GM21381 (cell line): ENCODE measurements at regions not wholly inside any gene's neighbourhood (a gene's known extent, or its start where the extent isn't known, plus 50 kb on each side); places are given as distances from the start of the nearest gene placed in this dataset.

Experiments
- ATAC-seq: cut with Tn5 transposase; IDR thresholded peaks from one replicate; pipeline ENCODE4 v1.9.1; 2021; ENCODE audit warnings: mild to moderate bottlenecking, moderate library complexity; ENCODE audit not compliant: unreplicated experiment

DNA sequence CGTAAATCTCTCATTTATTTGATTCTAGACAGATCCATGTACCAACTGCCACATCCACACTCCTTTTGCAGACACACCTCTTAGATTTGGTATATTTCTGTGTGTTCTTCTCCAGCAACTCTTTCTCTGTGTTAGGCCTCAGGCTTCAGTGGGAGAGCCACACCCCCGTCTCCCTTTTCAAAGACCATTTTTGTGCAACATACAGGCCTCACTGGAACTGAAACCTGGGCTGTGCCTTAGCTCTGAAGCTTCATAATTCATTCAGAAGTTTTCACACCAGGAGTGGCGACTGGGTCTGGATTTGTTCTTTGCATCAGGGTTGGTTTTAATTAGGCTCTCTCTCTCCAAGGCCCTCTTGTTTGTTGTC lies 170.2 kb downstream of the THBS2 start:
- no peak for ATAC-seq

DNA sequence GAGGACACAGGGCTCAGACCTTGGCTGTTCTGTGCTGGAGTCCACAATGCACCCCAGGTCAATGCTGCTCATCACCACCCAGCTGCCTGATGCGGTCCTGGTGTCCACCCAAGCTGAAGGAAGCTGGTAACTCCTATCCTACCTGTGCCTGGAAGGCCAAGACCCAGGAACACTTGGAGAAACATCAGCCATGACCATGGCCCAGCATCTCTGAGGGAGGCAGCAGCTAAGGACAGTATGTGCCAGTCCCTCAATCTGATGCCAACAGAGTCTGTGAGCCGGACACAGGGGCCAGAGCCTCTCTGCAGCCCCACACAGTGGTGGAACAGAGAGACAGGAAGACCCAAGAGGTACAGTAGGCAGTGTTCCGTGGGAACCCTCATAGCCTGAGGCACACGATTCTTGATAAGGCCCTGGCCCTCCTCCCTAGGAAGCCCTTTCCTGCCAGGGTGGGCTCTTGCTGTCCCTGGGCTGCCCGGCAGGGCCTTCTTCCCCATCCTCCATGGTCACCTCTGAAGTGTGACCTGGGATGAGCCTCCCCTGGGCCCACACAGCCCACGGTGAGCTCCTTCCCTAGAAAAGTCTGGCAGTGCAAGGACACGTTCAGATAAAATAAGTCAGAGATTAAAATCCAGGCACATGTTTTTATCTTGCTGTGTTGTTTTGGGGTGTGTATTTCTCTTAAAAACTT lies 170.7 kb downstream of the THBS2 start:
- ATAC-seq: no peak

DNA sequence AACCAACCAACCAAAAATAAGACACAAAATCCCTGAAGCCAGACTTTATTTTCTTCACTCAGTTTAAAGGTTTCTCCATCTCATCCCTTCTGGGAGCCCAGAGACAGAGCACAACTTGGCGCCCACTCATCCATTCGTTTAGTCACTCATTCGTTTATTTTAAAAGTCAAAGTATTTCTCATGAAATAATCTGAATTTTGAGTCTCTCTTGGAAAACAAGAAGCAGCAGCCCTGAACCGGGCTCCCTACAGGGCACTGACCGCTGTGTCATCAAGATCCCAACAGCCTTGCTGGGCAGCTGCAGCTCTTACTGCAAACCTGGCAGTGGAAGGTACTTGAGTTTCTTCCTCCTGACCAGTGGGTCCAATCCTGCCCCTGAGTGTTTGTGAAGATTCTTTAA lies 171.6 kb downstream of the THBS2 start:
- no peak for ATAC-seq

DNA sequence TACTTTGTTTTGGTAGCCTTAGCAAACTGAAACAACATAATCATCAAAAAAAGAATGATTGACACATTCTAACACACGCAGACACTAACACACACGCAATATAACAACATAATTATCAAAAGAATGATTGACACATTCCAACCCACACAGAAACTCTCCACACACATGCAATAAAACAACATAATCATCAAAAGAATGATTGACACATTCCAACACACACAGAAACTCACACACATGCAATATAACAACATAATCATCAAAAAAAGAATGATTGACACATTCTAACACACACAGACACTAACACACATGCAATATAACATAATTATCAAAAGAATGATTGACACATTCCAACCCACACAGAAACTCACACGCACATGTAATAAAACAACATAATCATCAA lies 172.4 kb downstream of the THBS2 start:
- no peak for ATAC-seq

DNA sequence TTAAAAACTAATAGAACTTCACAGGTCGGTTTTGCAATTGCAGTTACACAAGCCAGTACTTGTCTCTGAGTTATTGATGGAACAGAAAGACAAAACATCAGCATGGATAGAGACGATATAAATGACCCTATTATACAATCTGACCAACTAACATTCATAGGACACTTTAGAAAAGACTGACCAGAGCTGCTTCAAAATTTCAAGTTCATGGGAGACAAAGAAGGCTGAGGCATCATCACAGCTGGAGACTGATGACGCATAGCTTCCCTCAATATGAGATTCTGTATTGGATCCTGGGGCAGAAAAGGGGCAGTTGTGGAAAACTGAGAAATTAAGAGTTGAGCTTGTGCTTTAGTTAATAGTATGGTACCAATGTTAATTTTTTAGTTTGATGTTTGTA lies 174.0 kb downstream of the THBS2 start:
- no peak for ATAC-seq

DNA sequence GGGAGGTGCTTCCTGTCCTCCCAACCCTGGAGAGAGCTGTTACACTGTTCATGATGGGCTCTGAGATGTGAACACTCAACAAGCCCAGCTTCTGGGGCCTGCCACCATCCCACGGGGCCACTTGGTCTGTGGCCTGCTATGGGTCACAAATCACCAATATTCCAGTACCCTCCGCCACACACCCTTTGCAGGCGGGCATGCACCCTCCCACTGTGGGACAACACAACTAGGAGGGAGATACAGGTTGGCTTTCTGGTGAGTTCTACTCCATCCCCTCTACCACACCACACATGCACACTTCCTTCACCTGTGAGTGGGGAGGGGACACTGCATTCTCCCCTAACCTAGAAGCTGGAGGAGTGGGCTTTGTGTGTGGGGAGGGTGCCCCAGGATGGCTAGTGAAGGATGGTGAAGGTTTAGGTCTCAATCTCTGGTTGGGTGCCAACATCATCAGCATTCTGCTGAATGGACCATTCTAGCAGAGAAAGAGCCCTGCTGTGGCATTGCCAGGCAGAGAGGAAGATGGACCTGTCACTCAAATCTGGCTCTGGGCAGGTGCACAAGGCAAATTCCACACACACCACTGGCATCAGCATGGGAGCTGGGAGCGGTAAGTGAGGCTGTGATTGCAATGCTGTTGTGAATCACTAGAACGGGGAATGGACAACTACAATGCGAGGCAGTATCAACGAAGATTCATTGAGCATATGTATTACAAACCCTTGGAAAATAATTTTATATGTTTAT lies 175.1 kb downstream of the THBS2 start:
- no peak for ATAC-seq

DNA sequence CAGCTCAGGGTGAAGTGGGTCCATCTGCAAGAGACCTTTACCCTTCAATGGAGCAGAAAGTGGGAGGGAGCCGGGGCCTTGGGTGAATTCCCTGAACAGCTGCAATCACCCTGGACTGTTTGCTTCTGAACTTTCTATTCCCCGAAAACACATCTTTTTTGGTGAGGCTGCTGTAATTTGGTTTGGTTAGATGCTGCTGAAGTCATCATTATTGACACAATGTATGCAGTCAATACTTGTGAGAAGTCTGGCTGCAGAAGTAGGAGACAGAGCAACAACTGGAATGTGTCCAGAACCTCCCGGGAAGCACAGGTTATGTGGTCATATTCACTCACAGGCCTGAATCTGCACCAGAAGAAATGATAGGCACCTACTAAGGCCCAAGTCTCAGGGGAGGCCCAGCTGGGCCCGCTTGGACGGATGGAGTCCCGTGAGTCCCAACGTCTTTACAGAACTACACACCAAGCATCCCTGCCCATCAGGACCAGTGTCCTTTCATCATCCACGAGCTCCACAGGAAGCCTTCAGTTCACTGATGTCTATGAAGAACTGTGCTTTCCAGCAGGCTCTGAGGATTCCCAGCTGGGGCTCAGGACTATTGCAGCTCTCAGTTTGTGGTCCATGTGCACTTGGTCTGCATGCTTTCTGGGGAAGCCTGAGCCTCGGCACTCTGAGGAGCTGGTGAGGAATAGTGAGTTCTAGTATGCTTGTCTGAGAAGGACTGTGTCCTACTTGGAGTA lies 177.6 kb downstream of the THBS2 start:
- ATAC-seq: no peak

DNA sequence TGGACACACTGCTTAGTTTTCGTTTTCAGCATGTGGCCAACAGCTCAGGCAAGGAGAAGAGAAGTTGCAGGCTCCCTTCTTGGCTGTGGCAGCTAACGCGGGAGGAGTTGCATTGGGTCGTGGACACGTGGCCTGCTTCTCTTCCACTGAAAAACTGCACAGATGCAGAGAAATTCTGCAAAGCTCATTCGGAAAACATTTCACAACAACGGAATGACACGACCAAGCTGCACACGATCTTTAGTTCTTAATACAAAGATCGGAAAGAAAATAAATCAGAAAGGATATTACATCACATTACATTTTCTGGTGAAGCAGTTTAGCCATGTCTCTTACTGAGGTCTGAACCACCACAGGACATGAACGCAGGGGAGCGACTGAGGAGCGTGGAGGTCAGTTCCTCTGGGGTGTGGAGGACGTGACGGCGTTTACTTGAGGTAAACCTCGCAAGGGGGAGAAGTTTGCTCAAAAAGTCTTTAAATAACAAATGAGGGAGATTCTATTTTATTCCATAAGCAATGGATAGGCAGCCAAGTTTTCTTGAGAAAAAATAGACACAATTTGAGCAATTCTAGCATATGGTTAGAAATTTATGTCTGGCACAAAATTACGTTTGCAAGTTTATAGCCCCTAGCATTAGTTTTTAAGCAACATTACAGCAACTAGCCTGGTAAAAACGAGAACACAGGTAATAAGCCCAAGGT lies 178.3 kb downstream of the THBS2 start:
- ATAC-seq: no peak

DNA sequence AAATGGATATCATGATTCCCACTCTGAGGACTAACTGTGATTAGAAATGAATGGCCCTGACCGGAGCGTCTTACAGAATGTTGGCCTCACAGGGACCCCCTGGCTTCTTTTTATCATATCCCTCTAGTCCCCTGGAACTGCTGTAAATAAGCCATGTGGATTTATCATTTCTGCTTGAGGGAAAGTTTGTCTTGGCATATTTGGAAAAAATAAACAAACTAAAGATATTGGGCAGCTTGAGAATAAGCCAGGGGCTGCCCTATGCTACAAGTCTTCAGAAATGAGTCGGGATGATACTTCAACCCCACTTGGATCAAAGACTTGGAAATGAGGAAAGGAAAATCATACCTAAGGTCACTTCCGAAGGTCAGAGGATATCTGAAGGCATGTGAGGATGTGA lies 179.1 kb downstream of the THBS2 start:
- ATAC-seq: no peak

DNA sequence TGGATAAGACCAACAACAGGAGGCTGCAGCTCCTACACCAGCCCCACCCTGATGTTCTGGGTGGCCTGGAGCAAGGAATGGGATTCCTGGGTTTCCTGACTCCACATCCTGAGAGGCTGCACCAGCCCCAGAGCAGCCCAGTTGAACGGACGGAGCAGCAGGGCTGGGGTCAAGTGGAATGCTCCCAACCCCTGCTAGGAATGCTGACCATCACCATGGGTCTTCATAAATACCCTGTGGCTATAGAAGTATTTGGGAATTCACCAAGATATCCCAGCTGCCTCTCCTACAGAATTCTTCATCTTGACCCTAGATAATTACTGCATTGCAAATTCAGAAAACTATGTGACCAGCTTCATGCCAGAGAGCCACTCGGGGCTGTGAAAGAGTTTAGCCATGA lies 180.3 kb downstream of the THBS2 start:
- no peak for ATAC-seq

DNA sequence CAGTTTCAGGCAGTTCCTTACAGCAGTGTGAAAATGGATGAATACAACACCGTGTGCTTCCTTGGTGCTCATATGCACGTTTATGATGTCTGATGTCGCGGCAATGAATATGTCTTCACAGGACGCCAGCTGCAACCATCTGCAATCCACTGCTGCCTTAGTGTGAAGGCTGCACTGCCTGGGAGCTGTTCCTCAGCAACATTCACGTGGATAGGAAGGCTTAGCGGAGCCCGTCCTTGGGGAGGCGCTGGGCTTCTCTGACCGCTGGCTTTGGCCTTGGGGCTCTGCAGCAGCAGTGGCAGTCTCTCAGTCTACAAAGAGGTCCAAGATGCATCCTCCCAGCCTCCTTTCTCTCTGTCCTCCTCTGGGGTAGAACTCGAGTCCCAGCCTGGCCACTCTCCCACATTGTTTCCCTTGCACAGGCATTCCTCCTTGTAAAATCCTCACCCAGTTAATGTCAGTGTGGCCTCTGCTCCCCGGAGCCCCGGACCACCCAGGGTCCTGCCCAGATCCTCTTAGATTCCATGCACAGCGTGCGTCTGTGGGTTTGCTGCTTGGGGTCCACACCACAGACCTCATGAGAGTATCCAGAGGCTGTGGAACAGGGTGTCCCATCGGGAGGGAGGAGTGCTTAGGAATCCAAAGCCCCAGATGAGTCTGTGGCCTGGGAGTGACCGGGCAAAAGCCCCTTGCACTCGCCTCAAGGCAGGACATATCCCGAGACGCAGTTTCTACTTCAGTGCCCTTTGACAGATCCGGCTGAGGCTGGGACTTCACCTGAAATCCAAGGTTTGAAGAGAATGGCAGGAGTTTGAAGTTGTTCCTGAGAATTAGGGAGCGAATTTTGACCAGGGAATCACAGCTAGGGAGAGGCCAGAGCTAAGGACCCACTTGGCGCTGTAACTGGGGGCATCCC lies 181.3 kb downstream of the THBS2 start:
- ATAC-seq: no peak

DNA sequence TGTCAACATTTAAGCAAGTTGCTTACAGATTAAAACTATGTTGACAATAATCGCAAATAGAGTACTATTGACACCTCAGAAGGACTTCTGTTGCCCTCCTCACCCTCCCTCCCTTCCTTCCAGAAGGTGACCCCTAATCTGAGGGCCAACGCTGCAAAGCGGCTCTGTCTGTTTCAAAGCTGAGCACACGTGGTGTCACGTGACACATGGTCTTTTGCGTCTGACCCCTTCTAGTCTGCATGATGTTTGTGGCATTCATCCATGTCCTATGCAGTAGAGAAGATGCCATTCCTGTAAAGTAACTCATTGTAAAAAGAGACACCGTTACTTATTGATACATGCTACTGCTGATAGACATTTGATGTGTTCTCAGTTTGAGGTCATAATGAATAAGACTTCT lies 182.3 kb downstream of the THBS2 start:
- ATAC-seq: no peak

DNA sequence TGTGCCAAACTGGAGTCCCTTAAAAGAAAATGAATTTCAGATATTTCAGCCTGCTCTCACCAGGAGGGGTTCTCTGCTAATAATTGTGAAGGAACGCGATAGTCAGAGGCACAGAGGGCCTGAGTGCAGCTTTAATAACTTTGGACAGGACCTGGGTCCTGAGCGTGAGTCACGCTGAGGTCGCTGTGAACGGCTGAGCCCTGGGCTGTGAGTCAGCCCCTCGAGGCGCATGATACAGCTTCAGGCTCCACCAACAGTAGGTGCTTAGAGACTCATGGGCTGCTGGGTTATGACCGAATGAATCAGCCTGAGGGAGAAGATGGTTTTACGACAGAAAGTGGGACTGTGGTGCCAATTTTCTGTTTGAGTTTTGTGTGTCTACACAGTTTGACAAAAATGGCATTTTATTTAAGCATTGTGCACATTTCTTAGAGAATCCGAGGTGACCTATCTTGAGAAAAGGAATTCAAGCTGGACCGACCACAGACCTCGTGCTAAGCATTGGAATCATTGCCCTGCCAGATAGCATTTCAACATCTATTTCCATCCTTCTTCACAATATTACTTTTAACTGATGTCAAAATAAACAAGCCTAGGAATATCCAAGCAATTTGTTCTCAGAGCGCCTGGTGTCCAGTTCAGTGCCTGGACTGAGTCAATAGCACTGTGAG lies 183.0 kb downstream of the THBS2 start:
- no peak for ATAC-seq

DNA sequence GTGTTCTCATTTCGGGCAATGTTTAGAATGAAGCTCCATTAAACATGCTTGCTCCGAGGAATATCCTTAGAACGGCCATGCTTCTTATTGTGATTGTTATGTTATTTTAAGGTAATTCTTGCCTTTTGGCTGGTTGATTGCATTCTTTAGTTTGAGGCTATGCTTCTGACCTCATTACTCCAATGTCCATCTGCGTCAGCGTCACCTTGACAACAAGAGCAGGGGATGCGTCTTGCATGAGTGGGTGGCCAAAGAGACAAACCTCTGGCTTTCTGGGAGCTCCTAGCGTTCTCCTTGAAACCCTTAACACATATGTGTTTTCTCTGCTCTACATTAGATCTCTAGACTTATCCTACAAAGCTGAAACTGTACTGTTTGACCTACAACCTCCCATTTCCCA lies 184.3 kb downstream of the THBS2 start:
- ATAC-seq: no peak

DNA sequence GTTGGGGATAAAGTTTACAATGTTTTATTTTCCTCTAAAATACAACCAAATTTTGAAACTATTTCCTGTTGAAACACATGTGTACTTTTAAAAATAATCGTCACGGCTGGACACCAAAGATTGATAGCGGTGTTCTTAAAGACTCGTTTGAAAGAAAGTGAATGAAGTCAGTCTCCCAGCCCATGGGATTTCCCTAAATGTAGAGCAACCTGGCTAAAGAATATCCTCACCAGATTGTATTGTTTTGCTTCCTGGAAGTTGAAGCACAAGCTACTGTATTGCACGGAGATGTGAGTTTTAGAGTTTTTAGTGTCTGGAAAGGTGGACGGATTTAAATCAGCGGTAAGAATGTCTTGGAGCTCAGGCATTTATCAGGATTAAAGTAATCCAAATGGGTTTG lies 189.5 kb downstream of the THBS2 start:
- no peak for ATAC-seq

DNA sequence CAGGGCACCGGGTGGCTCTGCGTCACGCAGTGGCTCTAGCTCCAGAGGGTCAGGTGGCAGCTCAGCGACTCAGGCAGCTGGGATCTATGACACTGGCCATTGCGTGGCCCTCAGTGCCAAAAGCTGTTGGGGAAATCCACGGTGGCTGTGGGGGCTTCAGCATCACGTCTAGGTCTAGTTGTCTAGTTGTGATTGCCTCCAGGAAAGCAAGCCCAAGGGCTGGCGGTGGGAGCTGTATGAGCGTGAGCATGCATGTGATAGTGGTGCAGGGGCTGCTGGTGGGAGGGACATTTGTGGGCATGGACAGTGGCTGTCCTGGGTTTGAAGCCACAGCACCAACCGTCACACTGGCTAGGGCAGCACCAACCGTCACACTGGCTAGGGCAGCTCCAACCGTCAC lies 191.4 kb downstream of the THBS2 start:
- no peak for ATAC-seq

DNA sequence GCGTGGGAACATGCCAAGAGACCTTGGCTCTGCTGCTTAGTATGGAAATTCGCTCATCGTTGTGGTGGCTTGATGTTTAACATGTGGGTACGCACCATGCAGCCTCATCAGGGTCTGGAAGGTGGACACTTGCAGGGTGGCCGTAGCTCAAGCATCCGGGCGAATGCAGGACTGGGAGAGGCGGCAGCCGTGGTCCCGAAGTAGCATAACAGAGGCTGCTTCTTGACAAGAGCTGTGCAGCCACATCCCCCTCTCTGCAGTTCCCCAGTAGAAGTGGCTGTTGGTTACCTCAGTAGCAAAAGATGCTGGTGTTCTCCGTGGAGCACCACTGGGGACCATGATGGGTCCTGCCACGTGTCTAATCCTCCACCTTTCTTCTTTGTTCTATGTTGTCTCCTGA lies 195.0 kb downstream of the THBS2 start:
- ATAC-seq: no peak

DNA sequence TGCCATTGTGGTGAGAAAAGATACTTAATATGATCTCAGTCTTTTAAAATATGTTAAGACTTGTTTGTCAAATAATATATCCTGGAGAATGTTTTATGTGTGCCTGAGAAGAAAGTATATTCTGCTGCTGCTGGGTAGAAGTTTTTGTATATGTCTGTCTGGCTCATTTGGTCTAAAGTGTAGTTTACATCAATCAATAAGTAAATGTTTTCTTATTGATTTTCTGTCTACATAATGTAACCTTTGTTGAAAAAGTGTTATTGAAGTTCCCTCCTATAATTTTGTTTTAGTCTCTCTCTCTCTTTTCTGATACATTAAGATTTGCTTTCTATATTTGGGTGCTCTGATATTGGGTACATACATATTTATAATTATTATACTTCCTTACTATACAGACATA lies 201.2 kb downstream of the THBS2 start:
- ATAC-seq: no peak

DNA sequence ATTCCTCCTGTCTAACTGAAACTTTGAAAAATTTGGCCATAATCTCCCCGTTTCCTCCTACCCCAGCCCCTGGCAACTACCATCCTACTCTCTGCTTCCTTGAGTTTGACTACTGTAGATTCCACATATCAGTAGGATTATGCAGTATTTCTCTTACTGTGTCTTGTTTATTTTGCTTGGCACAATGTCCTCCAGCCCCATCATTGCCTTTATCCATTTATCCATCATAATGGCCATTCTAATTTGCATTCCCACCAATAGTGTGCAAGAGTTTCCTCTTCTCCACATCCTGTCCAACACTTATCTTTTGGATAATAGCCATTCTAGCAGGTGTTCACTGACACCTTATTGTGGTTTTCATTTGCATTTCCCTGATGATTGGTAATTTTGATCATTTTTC lies 202.3 kb downstream of the THBS2 start:
- ATAC-seq: no peak

DNA sequence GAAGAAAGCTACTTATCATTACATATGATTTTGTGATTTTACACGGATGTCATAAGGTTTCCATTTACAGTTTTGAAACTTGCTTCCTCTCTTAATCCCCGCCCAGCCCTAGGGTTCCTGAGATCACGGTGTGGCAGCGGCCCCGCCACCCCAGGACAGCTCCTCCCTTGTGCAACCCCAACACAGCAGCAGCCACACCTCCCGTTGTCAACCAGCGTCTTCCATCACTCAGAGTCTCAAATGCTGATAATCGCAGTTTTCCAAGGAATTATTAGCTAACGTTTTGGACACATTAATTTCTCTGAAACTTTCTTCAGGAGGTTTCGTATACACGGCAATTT lies 204.8 kb downstream of the THBS2 start:
- ATAC-seq: no peak
